Smooth muscle cell of the brain vasculature (primary cell): ENCODE measurements at regions not wholly inside any gene's neighbourhood (a gene's known extent, or its start where the extent isn't known, plus 50 kb on each side); places are given as distances from the start of the nearest gene placed in this dataset.

Source experiments
- DNase-seq: peaks from one replicate; pipeline ENCODE4 v3.0.0-alpha.2; 2012; ENCODE audit warnings: low read depth, low spot score

DNA sequence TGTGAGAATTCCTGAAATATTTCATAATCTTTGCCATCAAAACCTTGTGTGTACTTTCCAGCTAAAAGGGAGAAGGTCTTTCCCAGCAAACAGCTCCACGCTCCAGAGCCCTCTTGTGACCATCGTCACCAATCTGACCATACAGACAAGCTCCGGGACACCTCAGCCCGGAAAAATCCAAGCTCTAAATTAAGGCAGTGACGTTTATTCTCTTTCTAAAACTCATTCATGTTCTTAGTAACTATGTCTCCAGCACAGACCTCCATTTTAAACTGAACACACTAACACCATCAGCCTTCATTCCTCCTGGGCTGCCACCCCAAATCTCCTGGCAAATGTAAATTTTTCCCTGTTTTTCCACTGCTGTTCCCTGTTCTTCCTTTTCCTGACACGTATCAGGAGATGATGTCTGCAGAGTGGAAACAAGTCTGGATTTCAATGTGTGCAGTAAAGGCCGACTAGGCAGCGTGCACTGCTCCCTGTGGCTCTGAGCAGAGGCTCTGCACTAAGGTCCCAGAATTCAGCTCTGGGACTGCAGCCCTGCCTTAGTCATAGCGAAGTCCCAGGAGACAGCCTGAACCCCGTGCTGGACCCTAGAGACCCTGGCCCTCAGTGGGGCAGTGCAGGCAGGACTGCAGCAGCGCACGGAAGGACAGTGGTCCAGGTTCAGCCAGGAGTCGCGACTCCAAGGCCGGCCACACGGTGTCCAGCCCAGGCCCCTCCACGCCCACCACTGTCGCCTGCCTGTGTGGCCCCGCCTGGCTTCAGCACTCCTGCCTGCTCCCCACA, 452.5 kb upstream of the SALL3 start:
- no peak for DNase-seq

DNA sequence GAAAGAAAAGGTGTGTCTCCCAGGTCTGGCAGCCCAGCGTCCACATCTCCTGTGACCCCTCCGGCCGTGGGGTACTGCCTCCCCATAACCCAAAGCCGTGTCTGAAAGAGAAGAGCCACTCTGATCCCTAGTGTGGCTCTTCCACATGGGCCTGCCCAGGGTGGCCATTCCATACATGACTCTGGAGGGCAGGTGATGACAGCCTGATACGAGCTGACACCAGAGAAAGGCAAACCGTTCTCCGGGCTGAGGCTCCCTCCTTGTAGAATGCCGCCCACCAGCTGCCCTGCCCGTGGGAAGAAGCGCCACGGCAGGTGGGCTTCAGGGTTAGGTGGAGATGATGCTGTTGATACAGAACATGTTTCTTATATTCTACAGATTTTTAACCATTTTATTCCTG, 451.6 kb upstream of the SALL3 start:
- DNase-seq = no peak

DNA sequence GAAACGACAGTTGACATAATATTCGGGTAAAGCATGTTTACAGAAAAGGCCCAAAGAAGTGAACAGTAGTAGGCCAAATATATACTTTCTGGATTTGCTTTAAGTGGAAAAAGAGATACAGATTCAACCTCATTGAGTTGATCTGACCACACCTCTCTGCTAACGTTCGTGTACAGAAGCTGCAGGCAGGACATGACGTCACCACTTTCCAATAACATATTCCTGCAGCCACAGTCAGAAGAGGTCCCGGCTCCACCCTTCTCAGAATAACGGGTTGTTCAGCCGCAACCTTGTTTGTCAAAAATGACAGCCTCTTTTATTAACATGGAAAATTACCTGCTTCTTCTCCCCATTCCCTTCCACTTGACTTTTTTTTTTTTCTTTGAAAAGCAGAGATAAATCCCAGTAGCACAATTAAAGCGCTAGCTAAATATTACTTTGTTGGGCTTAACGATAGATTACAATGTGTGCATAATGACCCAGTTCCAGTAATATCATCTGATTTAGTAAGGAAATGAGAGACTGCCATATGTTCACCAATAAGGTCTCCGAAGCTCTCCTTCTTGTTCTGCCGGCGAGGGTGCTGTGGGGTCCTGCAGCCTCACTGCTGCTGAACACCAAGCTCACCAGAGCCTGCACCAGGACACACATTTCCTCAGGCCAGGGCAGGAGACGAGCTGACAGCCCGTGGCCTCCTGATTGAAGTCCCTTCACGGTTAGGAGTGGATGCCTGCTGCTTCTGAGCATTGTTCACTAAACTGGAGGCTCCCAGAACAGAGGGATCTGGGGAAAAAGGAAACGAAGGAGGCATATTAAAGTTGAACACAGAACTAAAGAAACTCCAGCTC, 451.0 kb upstream of the SALL3 start:
- no peak for DNase-seq

DNA sequence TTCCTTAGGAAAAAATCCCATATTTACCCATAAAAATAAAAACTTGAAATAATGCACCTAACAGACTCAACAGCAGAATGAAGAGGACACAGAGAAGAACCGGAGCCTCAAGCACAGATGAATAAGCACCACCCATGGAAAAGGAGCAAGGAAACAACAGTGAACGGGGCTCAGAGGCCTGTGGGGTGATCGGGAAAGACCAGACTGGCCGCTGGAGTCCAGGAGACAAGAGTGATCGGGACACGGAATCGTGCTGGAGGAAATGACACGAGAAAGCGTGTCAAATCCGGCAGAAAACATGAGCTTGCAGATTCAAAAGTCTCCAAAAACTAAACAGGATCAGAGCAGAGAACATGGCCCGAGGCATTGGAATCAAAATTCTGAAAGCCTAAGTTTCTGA, 448.0 kb upstream of the SALL3 start:
- DNase-seq = no peak

DNA sequence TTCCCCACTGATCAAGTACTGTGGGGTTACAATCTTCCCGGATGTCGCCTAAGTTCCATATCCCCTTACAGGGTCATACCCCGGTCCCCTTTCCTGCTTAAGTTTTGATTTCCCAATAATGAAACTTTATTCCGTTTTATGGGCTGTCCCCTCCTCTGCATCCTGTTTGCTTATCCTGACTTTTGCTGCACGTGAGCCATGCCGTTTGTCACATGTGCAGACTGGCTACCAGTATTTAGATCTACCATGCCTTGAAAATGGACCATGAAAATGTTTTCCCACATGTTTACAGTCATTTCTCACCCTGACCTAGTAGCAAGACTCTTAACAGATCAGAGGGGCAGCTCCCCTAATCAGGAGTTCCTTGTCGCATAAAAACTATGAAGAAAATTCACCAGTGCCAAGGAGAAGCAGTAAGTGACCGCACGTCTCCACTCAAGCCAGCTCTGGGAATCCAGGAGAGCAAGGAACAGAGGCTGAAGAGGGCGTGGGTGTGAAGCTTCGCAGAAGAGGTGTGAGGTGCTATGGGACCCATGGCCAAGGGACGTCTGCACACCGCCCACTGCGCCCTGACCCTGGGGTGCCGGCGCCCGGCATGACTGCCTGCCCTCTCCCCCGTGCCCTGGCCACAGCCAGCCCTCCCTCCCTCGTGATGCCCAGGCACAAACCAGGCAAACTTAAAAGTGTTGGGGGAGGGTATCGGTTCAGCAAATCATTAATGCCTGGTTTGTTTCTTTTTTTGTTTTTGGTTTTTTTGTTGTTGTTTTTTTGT, 440.8 kb upstream of the SALL3 start:
- no peak for DNase-seq

DNA sequence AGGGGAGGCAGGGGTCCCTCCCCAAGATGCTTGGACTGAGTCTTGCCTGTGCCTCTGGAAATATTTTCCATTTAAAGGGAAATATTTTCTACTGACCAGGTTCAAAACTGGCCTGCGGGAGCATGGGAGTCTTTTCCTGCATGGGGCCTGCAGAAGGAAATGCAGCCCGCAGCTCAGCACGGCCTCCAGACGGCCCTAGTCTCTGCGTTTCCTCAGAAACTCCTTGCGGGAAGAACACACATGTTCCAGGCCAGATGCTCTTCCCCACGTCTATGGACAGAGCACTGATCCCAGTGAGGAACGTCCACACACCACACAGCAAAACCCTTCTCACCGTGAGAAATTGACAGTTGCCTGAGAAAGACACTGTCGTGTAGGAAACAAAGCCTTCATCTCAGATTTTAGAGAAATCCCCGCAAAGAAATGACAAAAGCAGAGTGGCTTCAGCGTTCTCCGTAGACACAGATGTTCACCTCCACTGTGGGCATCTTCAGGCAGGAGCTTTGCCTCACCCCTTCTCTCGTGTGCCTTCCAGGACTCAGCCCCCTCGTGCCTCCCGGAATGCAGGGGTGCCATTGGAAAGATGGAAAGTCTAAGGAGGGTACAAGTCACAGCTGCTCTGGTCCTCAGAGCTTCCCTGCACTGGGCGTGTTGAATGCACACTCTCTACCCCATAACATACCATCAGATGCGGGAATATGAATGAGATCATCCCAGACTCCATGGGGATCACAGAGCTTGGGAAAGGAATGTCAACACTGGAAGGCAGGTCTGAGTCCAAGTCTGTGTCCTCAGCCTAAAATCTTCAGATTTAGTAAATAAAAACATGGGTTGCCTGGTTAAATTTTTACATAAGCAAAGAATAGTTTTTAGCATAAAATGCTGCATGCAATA, 438.7 kb upstream of the SALL3 start:
- no peak for DNase-seq

DNA sequence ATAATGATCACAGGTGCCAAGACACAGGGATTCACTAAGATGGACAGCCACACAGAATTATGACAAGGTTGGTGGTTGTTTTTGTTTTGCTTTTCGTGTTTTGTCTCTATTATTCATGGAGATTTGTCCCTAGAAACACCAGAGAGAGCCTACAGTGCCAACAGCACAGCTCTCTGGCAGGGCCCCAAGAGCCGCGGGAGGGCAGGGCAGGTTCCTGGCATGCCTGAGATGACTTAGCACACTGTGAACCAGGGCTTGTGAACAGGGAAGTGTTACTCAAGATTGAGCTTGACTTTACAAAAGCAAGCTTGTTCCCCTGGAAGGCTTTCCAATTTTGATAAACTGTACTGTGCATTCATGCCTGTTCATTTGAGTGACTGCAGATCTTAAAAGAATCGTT, 437.4 kb upstream of the SALL3 start:
- DNase-seq = no peak

DNA sequence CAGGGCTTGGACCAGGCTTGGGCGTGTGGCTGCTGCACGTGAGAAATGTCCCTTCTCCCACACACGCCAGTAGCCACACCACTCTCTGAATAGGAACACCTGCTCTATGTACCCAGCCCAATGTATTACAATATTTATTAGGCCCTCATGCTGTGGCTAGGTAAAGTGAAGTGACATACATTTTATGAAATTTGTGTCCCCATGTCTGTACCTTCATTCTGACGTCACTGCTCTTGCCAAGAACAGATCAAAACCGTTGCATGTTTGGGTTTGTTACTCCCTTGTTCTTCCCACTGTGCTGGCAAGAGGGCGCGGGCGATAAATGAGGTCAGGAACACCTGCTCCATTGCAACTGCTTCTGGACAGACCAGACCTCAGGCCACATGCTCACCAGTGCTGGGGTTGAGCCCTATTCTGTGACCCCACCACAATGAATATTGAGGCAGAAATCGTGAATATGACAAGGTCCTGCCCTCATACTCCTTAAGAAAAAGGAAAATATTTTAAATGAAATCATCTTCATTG, 436.4 kb upstream of the SALL3 start:
- no peak for DNase-seq

DNA sequence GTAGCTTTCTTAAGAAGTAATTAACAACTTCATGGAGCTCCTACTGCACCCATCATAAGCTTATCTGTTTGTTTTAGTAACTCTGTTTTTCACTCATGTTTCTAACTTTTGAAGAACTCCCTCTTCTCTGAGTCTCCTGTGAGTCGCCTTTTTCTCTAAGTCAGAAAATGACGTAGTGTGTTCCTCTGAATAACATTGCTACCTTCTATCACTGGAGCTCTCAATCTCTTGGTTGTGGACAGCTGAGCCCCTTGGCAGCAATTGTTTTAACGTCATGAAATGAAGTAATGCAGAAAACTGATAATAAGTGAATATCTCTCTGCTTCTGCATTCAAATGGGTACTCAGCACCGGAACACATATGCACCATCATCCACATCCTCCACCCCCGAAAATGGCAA, 433.3 kb upstream of the SALL3 start:
- DNase-seq = no peak

DNA sequence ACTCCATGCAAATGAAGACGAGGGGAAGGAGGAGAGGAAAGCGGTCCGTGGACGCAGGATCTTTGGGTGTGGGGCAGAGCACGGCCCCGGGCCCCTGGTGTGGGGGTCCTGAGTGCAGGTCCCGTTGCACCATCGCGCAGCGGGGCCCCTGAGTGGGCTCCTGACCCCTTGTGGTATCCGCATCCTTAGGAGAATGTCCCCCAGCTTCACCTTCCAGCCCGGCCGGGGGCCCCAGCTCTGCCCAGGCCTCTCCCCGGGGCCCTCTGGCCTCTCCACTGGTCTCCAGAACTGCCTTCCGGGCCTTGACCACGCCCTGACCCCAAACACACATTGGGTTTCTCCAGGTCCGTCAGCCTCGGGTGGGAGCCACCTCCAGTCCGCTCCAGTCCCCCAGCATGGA, 431.8 kb upstream of the SALL3 start:
- no peak for DNase-seq

DNA sequence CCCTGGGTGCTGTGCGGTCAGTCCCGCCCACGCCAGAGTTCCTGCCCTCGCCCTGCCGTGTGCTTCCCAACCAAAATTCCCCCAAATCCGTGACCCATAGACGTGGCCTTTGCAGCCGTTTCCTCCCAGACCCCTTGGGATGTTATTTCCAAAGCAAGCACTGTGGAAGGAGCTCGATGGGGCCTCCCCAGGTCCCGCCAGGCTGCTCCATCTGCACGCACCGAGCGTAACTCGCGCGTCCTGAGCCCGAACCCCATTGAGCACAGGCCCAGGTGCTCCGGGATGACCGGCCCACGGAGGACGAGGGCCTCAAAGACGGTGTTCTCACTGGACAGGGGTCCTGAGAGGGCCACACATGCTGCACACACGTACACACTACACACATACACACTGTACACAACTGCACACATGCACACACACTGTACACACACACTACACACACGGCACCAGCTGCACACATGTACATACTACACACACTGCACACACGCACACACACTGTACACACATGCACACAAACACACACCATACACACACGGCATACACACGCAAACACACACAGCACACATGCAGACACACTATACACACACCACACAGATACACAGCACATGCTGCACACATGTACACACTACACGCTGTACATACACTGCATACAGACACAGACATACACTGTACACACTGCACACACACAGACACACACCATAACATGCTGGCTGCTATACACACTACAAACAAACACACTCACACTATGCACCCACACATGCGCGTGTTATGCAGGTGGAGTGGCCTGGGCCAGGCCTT, 431.2 kb upstream of the SALL3 start:
- DNase-seq = no peak

DNA sequence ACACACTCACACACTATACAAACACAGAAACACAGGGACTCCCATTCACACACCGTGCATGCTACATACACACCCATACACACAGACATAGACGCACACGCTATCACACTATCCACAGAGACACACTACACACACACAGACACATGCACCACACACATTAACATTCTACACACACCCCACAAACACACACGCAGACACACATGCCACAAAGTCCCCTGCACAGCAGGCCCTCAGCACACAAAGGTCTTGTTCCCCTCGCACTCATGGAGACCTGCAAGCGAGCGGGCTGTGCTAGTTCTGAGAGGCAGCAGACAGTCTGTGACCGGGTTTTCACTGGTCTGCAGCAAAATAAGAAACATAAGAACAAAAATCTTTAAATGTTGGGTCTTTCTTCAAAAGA, 429.6 kb upstream of the SALL3 start:
- DNase-seq = no peak

DNA sequence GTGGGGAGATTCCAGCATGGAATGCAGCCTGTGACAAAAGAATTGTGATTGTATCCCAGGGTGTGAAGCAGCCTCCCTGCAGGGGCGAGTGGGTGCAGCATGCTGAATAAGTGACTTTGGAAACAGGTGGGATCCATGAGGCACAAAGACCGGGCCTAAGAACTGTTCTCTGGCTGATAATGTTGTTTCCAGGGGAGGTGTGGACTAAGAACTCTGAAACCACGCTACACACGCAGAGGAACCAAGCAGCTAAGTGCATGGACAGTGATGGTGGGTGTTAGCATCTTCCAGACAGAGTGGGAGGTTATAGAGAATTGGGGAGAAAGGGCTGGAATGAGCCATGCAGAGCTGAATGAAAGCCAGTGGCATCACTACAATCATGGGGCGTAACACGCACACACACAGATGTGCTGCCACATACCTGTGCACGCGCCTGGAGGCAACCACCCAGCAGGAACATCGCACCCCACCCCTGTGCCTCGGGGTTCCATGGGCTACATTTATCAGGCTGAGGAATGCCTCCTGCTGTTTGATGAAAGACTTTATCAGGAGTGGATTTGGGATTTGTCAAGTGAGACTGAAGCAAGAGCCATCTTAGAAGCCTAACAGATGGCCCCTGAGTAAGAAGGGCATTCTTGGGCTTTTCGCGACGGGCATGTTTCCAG, 424.5 kb upstream of the SALL3 start:
- DNase-seq = no peak

DNA sequence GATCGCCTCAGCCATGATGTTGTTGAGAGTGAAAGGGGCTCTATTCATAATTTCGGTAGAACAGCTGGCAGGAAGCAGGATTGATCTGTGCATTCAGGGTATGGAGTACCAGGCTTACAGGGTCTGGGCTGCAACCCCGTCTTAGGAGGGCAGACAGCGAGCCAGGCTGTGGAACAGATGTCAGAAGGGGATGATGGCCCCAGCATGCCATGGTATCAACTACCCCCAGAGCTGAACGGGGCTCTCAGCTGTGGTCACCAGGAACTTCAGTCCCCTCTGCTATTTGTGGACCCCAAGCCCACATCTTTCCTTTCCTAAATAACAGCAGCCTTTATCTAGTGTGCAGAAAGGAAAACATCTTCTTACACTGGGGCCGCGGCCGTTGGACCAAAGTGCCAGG, 422.2 kb upstream of the SALL3 start:
- no peak for DNase-seq

DNA sequence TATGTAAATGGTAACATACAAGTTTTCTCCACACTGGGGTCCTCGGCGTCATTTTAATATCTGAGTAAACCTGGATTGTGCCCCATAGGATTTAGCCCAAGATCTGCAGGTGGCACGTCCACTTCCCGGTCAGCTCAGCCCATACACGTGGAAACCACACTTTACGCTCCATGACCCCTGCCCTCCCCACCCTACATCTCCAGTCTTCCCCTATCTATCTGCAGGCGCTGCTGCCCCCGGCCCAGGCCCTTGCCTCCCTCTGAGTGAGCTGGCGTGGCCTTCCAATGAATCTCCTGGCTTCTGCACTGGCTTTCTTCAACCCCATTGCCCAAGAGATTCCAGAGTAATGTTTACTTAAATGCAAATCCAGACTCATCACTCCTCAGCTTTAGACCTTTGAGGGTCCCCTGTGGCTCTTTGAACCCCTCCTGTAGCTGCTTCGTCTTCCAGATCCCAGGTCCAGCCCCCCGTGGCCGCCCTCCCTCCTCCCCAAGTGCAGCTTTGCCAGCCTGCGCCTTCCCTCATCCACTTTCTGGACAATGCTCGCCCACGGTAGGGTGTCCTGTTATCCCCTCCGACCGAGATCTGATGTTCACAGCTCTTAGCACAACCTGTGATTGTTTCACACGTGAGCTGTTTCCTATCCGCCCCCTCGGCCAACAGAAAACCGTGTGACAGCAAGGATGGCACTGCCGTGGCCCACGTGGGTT, 421.4 kb upstream of the SALL3 start:
- no peak for DNase-seq

DNA sequence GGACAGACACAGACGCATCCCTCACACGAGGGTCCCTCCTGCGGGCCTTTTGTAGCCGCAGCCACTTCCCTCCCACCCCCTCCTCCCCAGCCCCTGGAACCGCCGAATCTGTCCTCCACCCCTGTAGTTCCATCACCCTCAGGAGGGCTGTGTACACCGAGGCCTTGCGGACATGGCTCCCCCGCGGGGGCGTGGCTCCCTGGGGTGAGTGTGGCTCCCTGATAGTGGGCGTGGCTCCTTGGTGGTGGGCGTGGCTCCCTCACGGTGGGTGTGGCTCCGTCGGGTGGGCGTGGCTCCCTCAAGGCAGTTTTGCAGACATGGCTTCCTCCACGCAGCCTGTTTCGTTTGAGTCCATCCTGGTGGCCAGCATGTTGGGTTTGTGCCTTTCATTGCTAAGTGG, 420.7 kb upstream of the SALL3 start:
- DNase-seq = no peak

DNA sequence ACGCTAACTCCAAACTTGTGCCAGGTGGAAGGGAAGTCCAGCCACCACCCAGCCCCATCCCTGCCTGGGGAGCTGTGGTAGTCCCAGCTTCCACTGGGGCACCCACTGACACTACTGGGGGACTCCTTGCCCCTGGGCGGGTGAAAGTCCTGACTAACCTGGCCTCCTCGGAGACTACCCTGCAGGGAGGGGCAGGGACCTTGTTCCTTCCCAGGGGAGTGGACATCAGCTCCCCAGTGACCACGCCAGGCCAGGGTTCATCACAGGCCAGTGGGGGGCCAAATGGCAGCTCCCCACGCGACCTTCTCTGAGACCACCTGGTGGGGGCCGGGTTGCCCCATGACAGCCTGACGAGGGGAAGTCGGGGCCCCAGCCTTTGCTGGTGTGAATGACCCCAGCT, 420.0 kb upstream of the SALL3 start:
- no peak for DNase-seq

DNA sequence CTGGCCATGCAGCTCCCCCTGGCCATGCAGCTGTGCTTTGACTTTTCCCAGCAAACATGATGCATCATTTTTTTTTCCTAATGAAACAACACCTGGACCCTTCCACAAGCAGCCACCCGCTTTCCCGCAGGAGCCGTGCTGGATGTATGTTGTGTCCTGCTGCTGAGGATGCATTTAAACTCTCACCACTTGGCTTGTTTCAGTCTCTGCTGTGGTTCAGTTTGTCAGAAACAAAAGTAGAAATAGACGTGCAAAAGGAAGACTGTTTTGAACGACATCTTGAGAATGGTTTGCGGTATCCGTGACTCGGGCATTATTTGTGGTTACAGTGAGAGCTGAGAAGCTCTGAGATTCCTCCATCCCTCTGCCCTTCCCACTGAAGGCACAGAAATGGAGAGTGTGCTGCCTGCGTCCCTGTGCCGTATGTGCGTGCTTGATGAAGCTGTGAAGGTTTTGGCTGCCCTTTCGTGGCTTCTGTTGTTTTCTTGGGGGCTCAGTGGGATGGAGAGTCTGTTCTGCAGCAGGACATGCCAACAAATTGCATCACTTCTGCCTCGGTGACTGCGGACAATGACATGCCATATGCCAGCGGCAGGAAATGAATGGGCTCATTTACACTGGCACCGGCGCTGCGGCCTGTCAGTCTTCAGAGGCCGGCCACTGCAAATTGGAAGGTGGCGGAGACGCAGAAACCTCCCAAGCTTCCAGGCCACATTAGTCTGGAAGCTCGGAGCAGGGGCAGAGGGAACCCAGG, 417.7 kb upstream of the SALL3 start:
- no peak for DNase-seq
